PC-3 (cell line): ENCODE measurements at regions not wholly inside any gene's neighbourhood (a gene's known extent, or its start where the extent isn't known, plus 50 kb on each side); places are given as distances from the start of the nearest gene placed in this dataset.

Experiments
- ATAC-seq: fragments of 200-7000 bp; cut with Tn5 transposase; 2 replicates; pipeline ENCODE4 v1.9.1; 2020; ENCODE audit warnings: mild to moderate bottlenecking, moderate library complexity
- BruUV-seq: library from RNA; stranded (reverse); fragments of 400-500 nt; replicated peaks from 2 replicates; lab custom pipeline; 2021; lab: Mats Ljungman, UMichigan
- CTCF ChIA-PET: fragments of 300-600 bp; sonication (Branson Sonifier 250); formaldehyde crosslinking; loops from one replicate; lab custom pipeline; 2022; ENCODE audit warnings: antibody characterized with exemption; lab: Charles Lee
- POLR2A ChIA-PET: fragments of 300-600 bp; sonication (Branson Sonifier 250); formaldehyde crosslinking; loops from one replicate; lab custom pipeline; 2022; ENCODE audit warnings: antibody characterized with exemption; ENCODE audit not compliant: unreplicated experiment; lab: Charles Lee
- DNase-seq: peaks from one replicate; pipeline ENCODE4 v3.0.0-alpha.2; 2015
- H2AFZ ChIP-seq: fragments of 300-600 bp; sonication (generic); 2 replicates; pipeline ENCODE4 v1.6.0; 2016; ENCODE audit warnings: antibody characterized with exemption, low read length
- H3F3A ChIP-seq: fragments of 300-600 bp; sonication (generic); one replicate; pipeline ENCODE4 v1.6.0; 2017; ENCODE audit warnings: antibody characterized with exemption, low read length, control low read depth, mild to moderate bottlenecking; ENCODE audit not compliant: unreplicated experiment
- H3K27ac ChIP-seq: fragments of 300-600 bp; sonication (generic); 2 replicates; pipeline ENCODE4 v1.5.1; 2016; ENCODE audit warnings: mild to moderate bottlenecking, low read length
- H3K27me3 ChIP-seq: fragments of 300-600 bp; sonication (generic); 2 replicates; pipeline ENCODE4 v1.6.1; 2016; ENCODE audit warnings: low read length, mixed read lengths
- H3K36me3 ChIP-seq: fragments of 300-600 bp; sonication (generic); 2 replicates; pipeline ENCODE4 v1.6.1; 2016; ENCODE audit warnings: low read depth, mixed run types, low read length, mixed read lengths
- H3K4me1 ChIP-seq: fragments of 300-600 bp; sonication (generic); 2 replicates; pipeline ENCODE4 v1.5.1; 2016; ENCODE audit warnings: low read length; ENCODE audit not compliant: insufficient read depth
- H3K4me2 ChIP-seq: fragments of 300-600 bp; sonication (generic); 2 replicates; pipeline ENCODE4 v1.6.0; 2016; ENCODE audit warnings: low read length
- H3K4me3 ChIP-seq: fragments of 300-600 bp; sonication (generic); 2 replicates; pipeline ENCODE4 v1.5.1; 2016; ENCODE audit warnings: mild to moderate bottlenecking, low read length, mixed read lengths
- H3K79me2 ChIP-seq: fragments of 300-600 bp; sonication (generic); 2 replicates; pipeline ENCODE4 v1.6.1; 2017; ENCODE audit warnings: low read length, mixed read lengths
- H3K9ac ChIP-seq: fragments of 300-600 bp; sonication (generic); 2 replicates; pipeline ENCODE4 v1.6.0; 2016; ENCODE audit warnings: mild to moderate bottlenecking, low read length
- H3K9me2 ChIP-seq: fragments of 300-600 bp; sonication (generic); replicated peaks from 2 replicates; pipeline ENCODE4 v1.6.1; 2016; ENCODE audit warnings: mixed run types, low read length, mixed read lengths
- H3K9me3 ChIP-seq: fragments of 300-600 bp; sonication (generic); 2 replicates; pipeline ENCODE4 v1.6.1; 2016; ENCODE audit warnings: low read length, mixed read lengths
- H4K20me1 ChIP-seq: fragments of 300-600 bp; sonication (generic); 2 replicates; pipeline ENCODE4 v1.6.1; 2016; ENCODE audit warnings: low read length, mixed read lengths
- CTCF ChIP-seq: fragments of 300-600 bp; sonication (generic); conservative IDR thresholded peaks from 2 replicates; pipeline ENCODE4 v1.5.1; 2017; ENCODE audit warnings: antibody characterized with exemption, low read depth, mild to moderate bottlenecking, low read length
- EZH2 ChIP-seq: fragments of 300-600 bp; sonication (generic); IDR thresholded peaks from one replicate; pipeline ENCODE4 v1.6.1; 2017; ENCODE audit warnings: antibody characterized with exemption, mild to moderate bottlenecking, low read length; ENCODE audit not compliant: unreplicated experiment
- EZH2phosphoT487 ChIP-seq: fragments of 300-600 bp; sonication (generic); IDR thresholded peaks from 2 replicates; pipeline ENCODE4 v1.6.1; 2018; ENCODE audit warnings: mild to moderate bottlenecking, antibody characterized with exemption, low read length, borderline replicate concordance
- intact Hi-C: fragments of 100-400 bp; cut with micrococcal nuclease; formaldehyde crosslinking; loops from 2 replicates; pipeline ENCODE4 v1.9.0; 2023

- Histone ChIP-seq H4K20me1 (no peaks in the 10 kb centered on the region), H3K36me3 (no peaks in the 10 kb centered on the region), H3K27ac (no peak overlapping the region), H3K4me3 (no peak overlapping the region), H3K9me2 (no peaks in the 10 kb centered on the region), H3K27me3 (no peaks in the 10 kb centered on the region), H3K4me1 (no peaks in the 10 kb centered on the region), H3K79me2 (no peaks in the 10 kb centered on the region), H3K9me3 (no peaks in the 10 kb centered on the region), H3K9ac (no peak overlapping the region), H3F3A (no peaks in the 10 kb centered on the region), H2AFZ (no peak overlapping the region), H3K4me2 (no peak overlapping the region)
- no peak for TF ChIP-seq EZH2phosphoT487
- ATAC-seq (no peak), DNase-seq (no peak)
- ChIA-PET POLR2A (no interaction called here), CTCF (no interaction called here)
- no TSS peak for BruUV-seq
- intact Hi-C loops: no loop called here
Measured at GRCh38 chrX:8090906-8091305, 80.2 kb downstream of the VCX2 start.

- Histone ChIP-seq H3K36me3 (no peaks in the 10 kb centered on the region), H4K20me1 (no peaks in the 10 kb centered on the region), H3K4me1 (no peaks in the 10 kb centered on the region), H3K27me3 (no peaks in the 10 kb centered on the region), H3K4me3 (no peak overlapping the region), H3K27ac (no peak overlapping the region), H2AFZ (no peak overlapping the region), H3K9ac (no peak overlapping the region), H3K4me2 (no peak overlapping the region), H3K9me3 (no peaks in the 10 kb centered on the region), H3K9me2 (no peaks in the 10 kb centered on the region), H3K79me2 (no peaks in the 10 kb centered on the region), H3F3A (no peaks in the 10 kb centered on the region)
- no TSS peak for BruUV-seq
- intact Hi-C loops: no loop called here
- DNase-seq (no peak), ATAC-seq (no peak)
- ChIA-PET POLR2A (no interaction called here), CTCF (no interaction called here)
- no peak for TF ChIP-seq EZH2
- no peak for TF ChIP-seq CTCF
- TF ChIP-seq EZH2phosphoT487: no peak
Measured at GRCh38 chrX:8090482-8090881, 80.6 kb downstream of the VCX2 start.

GRCh38 chrX:8089141-8089540 is 81.9 kb downstream of the VCX2 start:
- ChIA-PET CTCF (no interaction called here), POLR2A (no interaction called here)
- Histone ChIP-seq H3K9me3 (no peaks in the 10 kb centered on the region), H4K20me1 (no peaks in the 10 kb centered on the region), H3K4me2 (no peak overlapping the region), H3K27ac (no peak overlapping the region), H3K79me2 (no peaks in the 10 kb centered on the region), H3K27me3 (no peaks in the 10 kb centered on the region), H3K4me3 (no peak overlapping the region), H3F3A (no peaks in the 10 kb centered on the region), H3K4me1 (no peaks in the 10 kb centered on the region), H3K9me2 (no peaks in the 10 kb centered on the region), H3K36me3 (no peaks in the 10 kb centered on the region), H3K9ac (no peak overlapping the region), H2AFZ (no peak overlapping the region)
- no TSS peak for BruUV-seq
- ATAC-seq (no peak), DNase-seq (no peak)
- intact Hi-C loops: no loop called here
- TF ChIP-seq EZH2phosphoT487 (no peak), EZH2 (no peak), CTCF (no peak)
